Endodermal cell (in vitro differentiated cells): ENCODE measurements at regions not wholly inside any gene's neighbourhood (a gene's known extent, or its start where the extent isn't known, plus 50 kb on each side); places are given as distances from the start of the nearest gene placed in this dataset.

ENCODE experiments used
- DNase-seq: peaks from one replicate; pipeline ENCODE4 v3.0.0-alpha.2; 2017
- H3K27ac ChIP-seq: 2 replicates; pipeline ENCODE4 v1.5.1; 2013; ENCODE audit warnings: mild to moderate bottlenecking, low read depth, low read length, moderate library complexity
- H3K27me3 ChIP-seq: 2 replicates; pipeline ENCODE4 v1.6.1; 2013; ENCODE audit warnings: mild to moderate bottlenecking, low read length, moderate library complexity; ENCODE audit not compliant: insufficient read depth, control insufficient read depth, poor library complexity, severe bottlenecking
- H3K36me3 ChIP-seq: 2 replicates; pipeline ENCODE4 v1.7.0; 2013; ENCODE audit warnings: mild to moderate bottlenecking, low read length, moderate library complexity; ENCODE audit not compliant: control insufficient read depth, insufficient read depth
- H3K4me1 ChIP-seq: one replicate; pipeline ENCODE4 v1.7.0; 2013; ENCODE audit warnings: low read length; ENCODE audit not compliant: control insufficient read depth, insufficient read depth
- H3K4me3 ChIP-seq: 2 replicates; pipeline ENCODE4 v1.5.1; 2013; ENCODE audit warnings: mild to moderate bottlenecking, low read length, moderate library complexity
- H3K9ac ChIP-seq: 2 replicates; pipeline ENCODE4 v1.6.1; 2013; ENCODE audit warnings: mild to moderate bottlenecking, low read length, moderate library complexity; ENCODE audit not compliant: poor library complexity, severe bottlenecking; ENCODE audit errors: extremely low read depth
- H3K9me3 ChIP-seq: 2 replicates; pipeline ENCODE4 v1.6.1; 2013; ENCODE audit warnings: mild to moderate bottlenecking, low read length, moderate library complexity; ENCODE audit not compliant: control insufficient read depth
- H3K27ac Mint-ChIP-seq: 2 replicates; pipeline ENCODE4 v1.8.0; 2020; ENCODE audit warnings: mixed read lengths
- H3K27me3 Mint-ChIP-seq: 2 replicates; pipeline ENCODE4 v1.8.0; 2021; ENCODE audit warnings: mild to moderate bottlenecking, mixed read lengths; ENCODE audit not compliant: insufficient read depth
- H3K36me3 Mint-ChIP-seq: 2 replicates; pipeline ENCODE4 v1.8.0; 2020; ENCODE audit warnings: low read depth, mixed read lengths
- H3K4me1 Mint-ChIP-seq: 2 replicates; pipeline ENCODE4 v1.8.0; 2020; ENCODE audit warnings: mixed read lengths
- H3K4me3 Mint-ChIP-seq: 2 replicates; pipeline ENCODE4 v1.8.0; 2020; ENCODE audit warnings: mild to moderate bottlenecking, moderate library complexity, mixed read lengths
- H3K9me3 Mint-ChIP-seq: 2 replicates; pipeline ENCODE4 v1.8.0; 2020; ENCODE audit warnings: mild to moderate bottlenecking, mixed read lengths
- CTCF ChIP-seq: fragments of 200-600 bp; sonication (generic); conservative IDR thresholded peaks from 2 replicates; pipeline ENCODE4 v1.5.0; 2021; ENCODE audit warnings: antibody characterized with exemption, mild to moderate bottlenecking
- WGBS, 2 experiments: methylation state at CpG; one replicate each; pipeline versions ENCODE4 v1.1.5 to v1.1.7; 2013; ENCODE audit warnings: missing lambda C conversion rate in 2 of 2, mixed read lengths in 1 of 2; ENCODE audit not compliant: insufficient coverage in 1 of 2, insufficient read length in 1 of 2; 5-methylcytosine and 5-hydroxymethylcytosine counted together

GRCh38 chr1:101366513-101367215 is 129.8 kb downstream of the S1PR1 start:
- Histone ChIP-seq H3K9ac (no peak overlapping the region), H3K4me1 (no peaks in the 10 kb centered on the region), H3K4me3 (no peak overlapping the region), H3K27ac (no peak overlapping the region), H3K27me3 (no peaks in the 10 kb centered on the region), H3K9me3 (no peaks in the 10 kb centered on the region), H3K36me3 (no peaks in the 10 kb centered on the region)
- no peak overlapping the region for H3K27ac Mint-ChIP-seq
- no peak for DNase-seq
- no peak overlapping the region for H3K4me3 Mint-ChIP-seq
- peaks cover 4% of the 10 kb centered on the region for H3K4me1 Mint-ChIP-seq
- no peaks in the 10 kb centered on the region for H3K9me3 Mint-ChIP-seq
- no peaks in the 10 kb centered on the region for H3K36me3 Mint-ChIP-seq
- no peaks in the 10 kb centered on the region for H3K27me3 Mint-ChIP-seq
- TF ChIP-seq CTCF: no peak

GRCh38 chr1:101367630-101368029 is 130.8 kb downstream of the S1PR1 start:
- H3K27me3 Mint-ChIP-seq: no peaks in the 10 kb centered on the region
- H3K27me3 ChIP-seq: no peaks in the 10 kb centered on the region

GRCh38 chr1:101370488-101370887 is 133.7 kb downstream of the S1PR1 start:
- H3K9me3 ChIP-seq: peaks cover 8% of the 10 kb centered on the region
- Mint-ChIP-seq H3K9me3 (peaks cover 5% of the 10 kb centered on the region), H3K27me3 (no peaks in the 10 kb centered on the region), H3K27ac (no peak overlapping the region), H3K36me3 (no peaks in the 10 kb centered on the region), H3K4me3 (no peak overlapping the region), H3K4me1 (no peaks in the 10 kb centered on the region)
- no peak overlapping the region for H3K27ac ChIP-seq
- TF ChIP-seq CTCF: no peak
- no peaks in the 10 kb centered on the region for H3K36me3 ChIP-seq
- no peaks in the 10 kb centered on the region for H3K4me1 ChIP-seq
- H3K4me3 ChIP-seq: no peak overlapping the region
- H3K9ac ChIP-seq: no peak overlapping the region
- WGBS, 2 experiments: 92 to 100% methylated on average over 2 of the region's 3 CpGs
- H3K27me3 ChIP-seq: no peaks in the 10 kb centered on the region
- no peak for DNase-seq

More at GRCh38 chr1:101367630-101368029, 130.8 kb downstream of the S1PR1 start:
- peaks cover 4% of the 10 kb centered on the region for H3K9me3 Mint-ChIP-seq
- no peak for TF ChIP-seq CTCF
- Histone ChIP-seq H3K4me1 (no peaks in the 10 kb centered on the region), H3K9me3 (peaks cover 3% of the 10 kb centered on the region), H3K27ac (no peak overlapping the region), H3K36me3 (no peaks in the 10 kb centered on the region), H3K9ac (no peak overlapping the region), H3K4me3 (no peak overlapping the region)
- H3K27ac Mint-ChIP-seq: no peak overlapping the region
- peaks cover 4% of the 10 kb centered on the region for H3K4me1 Mint-ChIP-seq
- H3K4me3 Mint-ChIP-seq: no peak overlapping the region
- no peak for DNase-seq
- WGBS, 2 experiments: 89 to 92% methylated on average over 4 to 5 of the region's 5 CpGs
- no peaks in the 10 kb centered on the region for H3K36me3 Mint-ChIP-seq
